ENCODE measurements at regions not wholly inside any gene's neighbourhood (a gene's known extent, or its start where the extent isn't known, plus 50 kb on each side); places are given as distances from the start of the nearest gene placed in this dataset.
"Not testable (repeated sequence)": the region's sequence is repeated elsewhere in the genome, so short reads cannot be mapped to it uniquely, and the experiment has no call there.

DNA sequence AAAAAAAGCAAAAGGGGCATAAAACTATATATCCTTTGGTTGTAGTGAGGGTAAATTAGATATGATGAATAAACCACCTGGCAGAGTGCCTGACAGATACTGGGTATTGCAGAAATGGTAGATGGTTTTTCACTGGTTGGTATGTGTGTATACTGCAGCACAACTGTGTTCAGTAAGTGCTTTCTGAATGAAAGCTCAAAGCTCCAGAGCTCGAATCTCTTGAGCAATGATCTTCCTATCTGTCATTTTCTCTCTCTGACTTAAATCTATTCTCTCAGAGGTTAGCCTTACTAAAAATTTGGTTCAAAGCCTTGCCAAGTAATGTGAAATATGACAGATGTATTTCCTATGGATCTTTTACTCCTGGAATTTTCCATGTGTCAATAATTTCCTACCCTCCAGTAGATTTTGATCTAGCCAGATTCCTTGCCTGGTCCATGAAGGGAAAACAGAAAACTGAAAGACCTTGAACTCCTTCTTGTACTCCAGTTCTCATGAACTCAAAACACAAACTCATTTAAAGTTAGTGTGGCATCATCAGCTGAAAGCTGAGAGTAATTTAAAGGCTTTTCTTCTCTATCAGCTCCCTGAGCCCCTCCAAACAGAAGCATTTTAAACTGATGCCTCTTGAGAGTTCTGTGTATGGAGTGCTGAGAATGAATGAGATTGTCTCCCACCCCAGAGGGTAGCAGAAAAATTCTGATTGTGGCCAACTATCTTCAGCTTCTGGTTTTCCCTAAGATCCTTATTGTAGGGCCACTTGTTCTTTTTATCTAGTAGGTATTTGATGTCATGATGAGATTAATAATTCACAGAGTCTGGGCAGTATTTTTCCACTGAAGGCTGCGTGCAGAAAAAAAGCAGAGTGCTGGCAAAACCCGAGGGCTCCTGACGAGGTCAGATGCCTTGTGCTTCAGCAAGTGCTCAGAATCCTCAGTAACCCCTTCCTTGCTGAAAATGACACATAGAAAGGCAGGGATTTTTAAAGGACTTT, 363.4 kb upstream of the BOD1L1 start:
- TF ChIP-seq, protein P1, sequence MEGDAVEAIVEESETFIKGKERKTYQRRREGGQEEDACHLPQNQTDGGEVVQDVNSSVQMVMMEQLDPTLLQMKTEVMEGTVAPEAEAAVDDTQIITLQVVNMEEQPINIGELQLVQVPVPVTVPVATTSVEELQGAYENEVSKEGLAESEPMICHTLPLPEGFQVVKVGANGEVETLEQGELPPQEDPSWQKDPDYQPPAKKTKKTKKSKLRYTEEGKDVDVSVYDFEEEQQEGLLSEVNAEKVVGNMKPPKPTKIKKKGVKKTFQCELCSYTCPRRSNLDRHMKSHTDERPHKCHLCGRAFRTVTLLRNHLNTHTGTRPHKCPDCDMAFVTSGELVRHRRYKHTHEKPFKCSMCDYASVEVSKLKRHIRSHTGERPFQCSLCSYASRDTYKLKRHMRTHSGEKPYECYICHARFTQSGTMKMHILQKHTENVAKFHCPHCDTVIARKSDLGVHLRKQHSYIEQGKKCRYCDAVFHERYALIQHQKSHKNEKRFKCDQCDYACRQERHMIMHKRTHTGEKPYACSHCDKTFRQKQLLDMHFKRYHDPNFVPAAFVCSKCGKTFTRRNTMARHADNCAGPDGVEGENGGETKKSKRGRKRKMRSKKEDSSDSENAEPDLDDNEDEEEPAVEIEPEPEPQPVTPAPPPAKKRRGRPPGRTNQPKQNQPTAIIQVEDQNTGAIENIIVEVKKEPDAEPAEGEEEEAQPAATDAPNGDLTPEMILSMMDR (IDR thresholded peaks at IDR 0.05; ENCODE audit: borderline replicate concordance, control extremely low read depth, extremely low read depth, insufficient read depth, missing control alignments): no peak
- in situ Hi-C loops (cut with MboI; ENCODE audit: low sequenced_read_pairs, unreplicated experiment): no loop called here
- DNase-seq (ENCODE audit: low spot score): no peak

DNA sequence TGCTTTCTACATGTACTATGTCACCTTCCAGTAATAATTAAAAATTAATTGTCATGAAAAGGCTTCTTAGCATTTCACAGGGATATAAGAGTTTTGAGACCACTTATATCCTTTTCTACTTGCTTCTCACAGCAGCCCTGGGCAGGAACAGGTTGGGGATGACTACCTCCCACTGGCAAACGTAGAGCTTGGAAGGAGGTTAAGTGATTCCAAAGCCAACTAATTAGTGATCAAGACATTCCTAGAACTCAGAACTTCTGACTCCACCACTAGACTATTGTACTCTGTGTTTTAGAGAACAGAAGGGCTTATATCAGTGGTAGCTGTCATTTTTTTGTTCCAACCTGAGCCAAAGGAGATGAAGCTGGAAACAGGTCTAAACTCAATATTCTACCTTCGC, 364.5 kb upstream of the BOD1L1 start:
- DNase-seq (ENCODE audit: low spot score): no peak
- TF ChIP-seq, protein P1 (IDR thresholded peaks at IDR 0.05; ENCODE audit: borderline replicate concordance, control extremely low read depth, extremely low read depth, insufficient read depth, missing control alignments): no peak
- in situ Hi-C loops (cut with MboI; ENCODE audit: low sequenced_read_pairs, unreplicated experiment): no loop called here

DNA sequence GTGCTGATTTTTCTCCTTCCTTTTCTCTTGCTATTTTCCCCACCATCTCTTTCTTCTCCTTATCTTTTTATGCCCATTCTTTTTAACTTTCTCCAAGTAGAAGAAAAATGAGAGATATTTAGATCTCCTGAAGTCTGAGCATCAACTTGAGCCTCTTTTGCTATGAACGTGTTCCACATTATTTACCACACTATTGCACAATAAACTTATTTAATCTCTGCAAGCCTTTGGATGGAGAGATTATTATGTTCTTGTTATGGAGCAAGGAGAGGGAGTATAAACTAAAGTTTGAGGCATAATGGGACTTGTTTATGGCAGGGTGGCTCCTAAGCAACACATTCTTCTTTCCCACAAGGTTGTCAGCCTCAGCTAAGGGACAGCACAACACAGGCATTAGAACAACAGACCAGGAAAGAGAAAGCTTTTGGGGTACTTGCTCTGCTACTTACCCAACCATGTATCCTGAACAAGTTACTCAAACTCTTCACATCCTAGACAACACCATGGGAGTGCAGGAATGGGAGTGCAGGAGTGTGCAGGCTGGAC, 365.5 kb upstream of the BOD1L1 start:
- in situ Hi-C loops (cut with MboI; ENCODE audit: low sequenced_read_pairs, unreplicated experiment): no loop called here
- no peak for DNase-seq (ENCODE audit: low spot score)
- TF ChIP-seq, protein P1 (IDR thresholded peaks at IDR 0.05; ENCODE audit: borderline replicate concordance, control extremely low read depth, extremely low read depth, insufficient read depth, missing control alignments): no peak

DNA sequence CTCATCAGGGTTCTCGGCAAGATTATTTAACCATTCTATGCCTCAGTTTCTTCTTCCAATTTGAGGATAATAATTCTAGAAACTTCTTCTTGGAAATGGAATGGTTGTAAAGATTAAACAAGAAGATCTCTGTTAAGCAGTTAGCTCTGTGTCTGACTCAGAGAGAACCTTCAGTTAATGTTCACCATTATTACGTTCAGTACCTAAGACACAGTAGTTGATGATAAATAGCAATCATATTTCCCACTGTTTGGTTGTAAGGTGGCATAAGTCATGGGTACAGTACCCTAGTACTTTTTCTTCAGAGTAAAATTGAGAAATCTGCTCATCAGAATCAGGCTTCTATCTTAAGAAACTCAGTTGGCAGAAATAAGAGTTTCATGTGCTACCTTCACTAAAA, 366.5 kb upstream of the BOD1L1 start:
- DNase-seq (ENCODE audit: low spot score): no peak
- in situ Hi-C loops (cut with MboI; ENCODE audit: low sequenced_read_pairs, unreplicated experiment): no loop called here
- TF ChIP-seq, protein P1 (IDR thresholded peaks at IDR 0.05; ENCODE audit: borderline replicate concordance, control extremely low read depth, extremely low read depth, insufficient read depth, missing control alignments): no peak

DNA sequence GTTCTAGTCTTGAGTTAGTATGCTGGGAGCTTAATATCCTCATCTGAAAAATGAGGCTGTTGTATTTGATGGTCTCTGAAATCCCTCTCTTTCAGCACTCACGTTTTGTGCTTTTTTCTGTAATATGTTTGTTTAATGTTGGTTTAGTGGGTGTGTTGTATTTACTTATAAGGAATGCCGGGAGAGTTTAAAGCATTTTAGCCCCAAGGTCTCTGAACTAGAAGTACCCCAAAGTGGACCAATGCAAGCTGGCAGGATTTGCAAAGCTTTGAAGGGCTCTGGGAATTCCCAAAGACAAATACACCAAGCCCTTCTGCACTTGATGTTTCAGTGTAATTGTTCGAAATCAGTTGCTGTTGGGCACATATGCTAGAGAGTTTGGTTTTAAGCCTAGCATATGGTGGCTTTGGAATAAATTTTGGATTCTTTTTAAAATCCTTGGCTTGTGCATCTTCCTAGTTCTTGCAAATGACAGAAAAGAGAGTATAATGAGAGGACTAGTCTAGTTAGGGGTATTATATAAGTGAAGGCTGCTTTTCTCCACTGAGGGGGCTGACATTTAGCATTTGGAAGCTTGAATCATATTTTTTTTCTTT, 371.4 kb upstream of the BOD1L1 start:
- TF ChIP-seq, protein P1 (IDR thresholded peaks at IDR 0.05; ENCODE audit: borderline replicate concordance, control extremely low read depth, extremely low read depth, insufficient read depth, missing control alignments): no peak
- in situ Hi-C loops (cut with MboI; ENCODE audit: low sequenced_read_pairs, unreplicated experiment): no loop called here

DNA sequence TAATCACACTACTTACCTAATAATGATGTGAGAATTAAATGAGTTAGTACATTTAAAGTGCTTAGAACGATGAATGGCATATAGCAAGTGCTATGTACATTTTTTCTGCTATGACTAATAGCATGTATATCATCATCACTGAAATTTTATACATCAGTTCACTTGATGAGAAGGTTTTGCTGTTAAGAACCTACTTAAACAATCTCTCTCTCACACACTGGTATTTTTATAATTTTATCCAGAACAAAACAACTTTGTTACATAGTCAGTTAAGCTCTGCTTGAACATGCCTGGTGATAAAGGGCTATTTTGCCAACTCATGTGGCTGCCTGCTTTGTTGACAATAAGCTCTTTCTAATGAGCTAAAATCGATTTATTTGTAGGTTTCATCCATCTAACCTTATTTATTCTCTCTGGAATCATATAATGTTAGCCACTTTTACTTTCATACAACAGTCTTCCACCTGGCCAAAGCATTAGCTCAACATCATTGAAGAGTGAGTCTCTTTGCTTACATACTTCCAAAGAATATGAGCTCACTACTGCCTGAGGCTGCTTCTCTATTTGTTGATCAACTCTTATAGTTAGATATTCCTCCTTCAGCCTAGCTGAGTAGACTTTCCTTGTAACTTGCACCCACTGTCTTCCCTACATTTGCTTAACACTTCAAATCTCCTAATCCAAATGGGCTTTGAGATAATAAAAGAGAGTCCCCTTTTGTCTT, 372.7 kb upstream of the BOD1L1 start:
- DNase-seq (ENCODE audit: low spot score): no peak
- TF ChIP-seq, protein P1 (IDR thresholded peaks at IDR 0.05; ENCODE audit: borderline replicate concordance, control extremely low read depth, extremely low read depth, insufficient read depth, missing control alignments): no peak
- in situ Hi-C loops (cut with MboI; ENCODE audit: low sequenced_read_pairs, unreplicated experiment): no loop called here

More for the DNA sequence above, 371.4 kb upstream of the BOD1L1 start:
- DNase-seq (ENCODE audit: low spot score): no peak

DNA sequence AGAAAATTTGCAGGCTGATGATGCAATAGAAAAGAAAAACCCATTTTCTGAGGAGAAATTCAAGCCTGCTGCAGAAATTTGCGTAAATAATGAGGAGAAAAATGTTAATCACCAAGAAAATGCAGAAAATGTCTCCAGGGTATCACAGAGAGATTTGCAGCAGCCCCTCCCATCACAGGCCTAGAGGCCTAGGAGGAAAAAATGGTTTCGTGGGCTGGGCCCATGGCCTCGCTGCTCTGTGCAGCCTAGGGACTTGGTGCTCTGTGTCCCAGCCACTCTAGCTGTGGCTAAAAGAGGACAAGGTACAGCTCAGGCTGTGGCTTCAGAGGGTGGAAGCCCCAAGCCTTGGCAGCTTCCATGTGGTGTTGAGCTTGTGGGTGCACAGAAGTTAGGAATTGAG, 374.8 kb upstream of the BOD1L1 start:
- in situ Hi-C loops (cut with MboI; ENCODE audit: low sequenced_read_pairs, unreplicated experiment); DNase-seq (ENCODE audit: low spot score): not testable (repeated sequence)
